OCI-LY1 (cell line): ENCODE measurements at regions not wholly inside any gene's neighbourhood (a gene's known extent, or its start where the extent isn't known, plus 50 kb on each side); places are given as distances from the start of the nearest gene placed in this dataset.

Source experiments
- EZH2 ChIP-seq: fragments of 200-600 bp; sonication (generic), shearing (Covaris generic); IDR thresholded peaks from 2 replicates; pipeline ENCODE4 v1.8.0; 2017; ENCODE audit warnings: borderline replicate concordance, mixed run types, mild to moderate bottlenecking, antibody characterized with exemption, low read length, moderate library complexity, mixed read lengths
- TF ChIP-seq, protein P1 (sequence below): fragments of 200-600 bp; sonication (generic), shearing (Covaris generic); IDR thresholded peaks from 2 replicates; pipeline ENCODE4 v1.5.1; 2017; ENCODE audit warnings: mild to moderate bottlenecking, antibody characterized with exemption, low read length, moderate library complexity, mixed read lengths

DNA sequence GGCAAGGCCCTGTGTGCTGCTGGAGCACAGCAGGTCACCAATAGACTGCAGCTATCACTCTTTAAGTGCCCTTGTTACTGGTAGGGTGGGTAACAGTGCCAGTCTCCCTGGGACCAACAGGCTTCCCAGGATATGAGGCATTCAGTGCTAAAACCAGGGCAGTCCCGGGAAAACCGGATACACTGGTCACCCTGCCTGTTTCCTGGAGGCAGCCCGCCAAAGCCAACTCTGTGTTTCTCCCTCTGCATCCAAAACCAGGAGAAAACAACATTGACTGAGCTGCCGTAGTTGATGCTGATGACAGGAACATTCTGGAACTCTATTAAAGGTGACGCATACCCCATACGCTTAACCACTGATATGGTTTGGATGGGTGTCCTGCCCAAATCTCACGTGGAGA lies 149.1 kb downstream of the SHANK2 start:
- TF ChIP-seq, protein P1, sequence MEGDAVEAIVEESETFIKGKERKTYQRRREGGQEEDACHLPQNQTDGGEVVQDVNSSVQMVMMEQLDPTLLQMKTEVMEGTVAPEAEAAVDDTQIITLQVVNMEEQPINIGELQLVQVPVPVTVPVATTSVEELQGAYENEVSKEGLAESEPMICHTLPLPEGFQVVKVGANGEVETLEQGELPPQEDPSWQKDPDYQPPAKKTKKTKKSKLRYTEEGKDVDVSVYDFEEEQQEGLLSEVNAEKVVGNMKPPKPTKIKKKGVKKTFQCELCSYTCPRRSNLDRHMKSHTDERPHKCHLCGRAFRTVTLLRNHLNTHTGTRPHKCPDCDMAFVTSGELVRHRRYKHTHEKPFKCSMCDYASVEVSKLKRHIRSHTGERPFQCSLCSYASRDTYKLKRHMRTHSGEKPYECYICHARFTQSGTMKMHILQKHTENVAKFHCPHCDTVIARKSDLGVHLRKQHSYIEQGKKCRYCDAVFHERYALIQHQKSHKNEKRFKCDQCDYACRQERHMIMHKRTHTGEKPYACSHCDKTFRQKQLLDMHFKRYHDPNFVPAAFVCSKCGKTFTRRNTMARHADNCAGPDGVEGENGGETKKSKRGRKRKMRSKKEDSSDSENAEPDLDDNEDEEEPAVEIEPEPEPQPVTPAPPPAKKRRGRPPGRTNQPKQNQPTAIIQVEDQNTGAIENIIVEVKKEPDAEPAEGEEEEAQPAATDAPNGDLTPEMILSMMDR: no peak
- no peak for TF ChIP-seq EZH2
